IPS-20b (cell line): ENCODE measurements at regions not wholly inside any gene's neighbourhood (a gene's known extent, or its start where the extent isn't known, plus 50 kb on each side); places are given as distances from the start of the nearest gene placed in this dataset.

Source experiments
- H3K27ac ChIP-seq: one replicate; pipeline ENCODE4 v1.5.1; 2013; ENCODE audit warnings: low read length
- H3K27me3 ChIP-seq: 2 replicates; pipeline ENCODE4 v1.6.1; 2013; ENCODE audit warnings: mild to moderate bottlenecking, low read length, inconsistent platforms; ENCODE audit not compliant: insufficient read depth
- H3K36me3 ChIP-seq: 2 replicates; pipeline ENCODE4 v1.6.1; 2013; ENCODE audit warnings: low read depth, mild to moderate bottlenecking, inconsistent platforms, low read length, moderate library complexity; ENCODE audit not compliant: insufficient read depth
- H3K4me1 ChIP-seq: 2 replicates; pipeline ENCODE4 v1.6.1; 2013; ENCODE audit warnings: mild to moderate bottlenecking, control low read depth, inconsistent platforms, low read length, moderate library complexity; ENCODE audit not compliant: insufficient read depth
- H3K4me3 ChIP-seq: 2 replicates; pipeline ENCODE4 v1.5.1; 2013; ENCODE audit warnings: mild to moderate bottlenecking, low read length, inconsistent platforms
- H3K9ac ChIP-seq: 2 replicates; pipeline ENCODE4 v1.6.1; 2013; ENCODE audit warnings: low read depth, mild to moderate bottlenecking, inconsistent platforms, low read length, moderate library complexity
- H3K9me3 ChIP-seq: 2 replicates; pipeline ENCODE4 v1.6.1; 2013; ENCODE audit warnings: mild to moderate bottlenecking, low read depth, low read length, inconsistent platforms; ENCODE audit not compliant: insufficient read depth

GRCh38 chr7:31398815-31399214, 58.3 kb upstream of the NEUROD6 start:
- H3K36me3 ChIP-seq: no peaks in the 10 kb centered on the region
- H3K9me3 ChIP-seq: no peaks in the 10 kb centered on the region
- H3K4me1 ChIP-seq: no peaks in the 10 kb centered on the region
- no peak overlapping the region for H3K27ac ChIP-seq
- no peak overlapping the region for H3K9ac ChIP-seq
- H3K4me3 ChIP-seq: no peak overlapping the region
- H3K27me3 ChIP-seq: no peaks in the 10 kb centered on the region

GRCh38 chr7:31407178-31407676, 66.7 kb upstream of the NEUROD6 start:
- Histone ChIP-seq H3K9ac (no peak overlapping the region), H3K27ac (no peak overlapping the region), H3K36me3 (no peaks in the 10 kb centered on the region), H3K4me3 (no peak overlapping the region), H3K9me3 (no peaks in the 10 kb centered on the region), H3K27me3 (no peaks in the 10 kb centered on the region), H3K4me1 (no peaks in the 10 kb centered on the region)

- Histone ChIP-seq H3K36me3 (no peaks in the 10 kb centered on the region), H3K9ac (no peak overlapping the region), H3K4me3 (no peak overlapping the region), H3K27me3 (no peaks in the 10 kb centered on the region), H3K27ac (no peak overlapping the region), H3K4me1 (no peaks in the 10 kb centered on the region), H3K9me3 (no peaks in the 10 kb centered on the region)
Measured at GRCh38 chr7:31408140-31408729, 67.7 kb upstream of the NEUROD6 start.

GRCh38 chr7:31410265-31410664, 69.7 kb upstream of the NEUROD6 start:
- Histone ChIP-seq H3K27ac (no peak overlapping the region), H3K27me3 (no peaks in the 10 kb centered on the region), H3K9me3 (no peaks in the 10 kb centered on the region), H3K9ac (no peak overlapping the region), H3K4me3 (no peak overlapping the region), H3K4me1 (no peaks in the 10 kb centered on the region), H3K36me3 (no peaks in the 10 kb centered on the region)

- no peak overlapping the region for H3K9ac ChIP-seq
- H3K4me1 ChIP-seq: peaks cover under 1% of the 10 kb centered on the region; the same call in 1 of the 2 replicates
Measured at GRCh38 chr7:31411416-31411815, 70.9 kb upstream of the NEUROD6 start.

GRCh38 chr7:31413766-31414165, 73.2 kb upstream of the NEUROD6 start:
- Histone ChIP-seq H3K27me3 (no peaks in the 10 kb centered on the region), H3K9me3 (no peaks in the 10 kb centered on the region), H3K36me3 (no peaks in the 10 kb centered on the region), H3K4me1 (peaks cover 8% of the 10 kb centered on the region), H3K4me3 (no peak overlapping the region), H3K27ac (no peak overlapping the region), H3K9ac (no peak overlapping the region)

More at GRCh38 chr7:31411416-31411815, 70.9 kb upstream of the NEUROD6 start:
- Histone ChIP-seq H3K36me3 (no peaks in the 10 kb centered on the region), H3K4me3 (no peak overlapping the region), H3K9me3 (no peaks in the 10 kb centered on the region), H3K27ac (no peak overlapping the region), H3K27me3 (no peaks in the 10 kb centered on the region)

- H3K27me3 ChIP-seq: no peaks in the 10 kb centered on the region
- no peak overlapping the region for H3K4me3 ChIP-seq
- no peak overlapping the region for H3K27ac ChIP-seq
- no peaks in the 10 kb centered on the region for H3K36me3 ChIP-seq
- no peak overlapping the region for H3K9ac ChIP-seq
- H3K9me3 ChIP-seq: no peaks in the 10 kb centered on the region
- H3K4me1 ChIP-seq: peaks cover 8% of the 10 kb centered on the region
Measured at GRCh38 chr7:31416381-31416870, 75.9 kb upstream of the NEUROD6 start.

- Histone ChIP-seq H3K9me3 (no peaks in the 10 kb centered on the region), H3K27ac (no peak overlapping the region), H3K36me3 (no peaks in the 10 kb centered on the region), H3K4me1 (peaks cover 8% of the 10 kb centered on the region), H3K27me3 (no peaks in the 10 kb centered on the region), H3K4me3 (no peak overlapping the region), H3K9ac (no peak overlapping the region)
Measured at GRCh38 chr7:31418928-31419327, 78.4 kb upstream of the NEUROD6 start.

- no peaks in the 10 kb centered on the region for H3K27me3 ChIP-seq
- H3K4me1 ChIP-seq: peaks cover 8% of the 10 kb centered on the region
- no peak overlapping the region for H3K27ac ChIP-seq
- no peak overlapping the region for H3K9ac ChIP-seq
- no peaks in the 10 kb centered on the region for H3K9me3 ChIP-seq
- no peak overlapping the region for H3K4me3 ChIP-seq
- H3K36me3 ChIP-seq: no peaks in the 10 kb centered on the region
Measured at GRCh38 chr7:31419505-31420055, 79.1 kb upstream of the NEUROD6 start.

GRCh38 chr7:31420948-31421347, 80.4 kb upstream of the NEUROD6 start:
- no peaks in the 10 kb centered on the region for H3K9me3 ChIP-seq
- H3K27me3 ChIP-seq: no peaks in the 10 kb centered on the region
- H3K4me1 ChIP-seq: peaks cover 8% of the 10 kb centered on the region
- H3K36me3 ChIP-seq: no peaks in the 10 kb centered on the region
- no peak overlapping the region for H3K4me3 ChIP-seq
- no peak overlapping the region for H3K9ac ChIP-seq
- H3K27ac ChIP-seq: no peak overlapping the region

- Histone ChIP-seq H3K9ac (no peak overlapping the region), H3K36me3 (no peaks in the 10 kb centered on the region), H3K27ac (no peak overlapping the region), H3K9me3 (no peaks in the 10 kb centered on the region), H3K27me3 (no peaks in the 10 kb centered on the region), H3K4me3 (no peak overlapping the region), H3K4me1 (peaks cover 5% of the 10 kb centered on the region)
Measured at GRCh38 chr7:31421607-31422006, 81.1 kb upstream of the NEUROD6 start.

- H3K36me3 ChIP-seq: no peaks in the 10 kb centered on the region
- H3K27ac ChIP-seq: no peak overlapping the region
- H3K9me3 ChIP-seq: no peaks in the 10 kb centered on the region
- no peaks in the 10 kb centered on the region for H3K4me1 ChIP-seq
- H3K9ac ChIP-seq: no peak overlapping the region
- H3K27me3 ChIP-seq: no peaks in the 10 kb centered on the region
- no peak overlapping the region for H3K4me3 ChIP-seq
Measured at GRCh38 chr7:31423994-31424393, 83.5 kb upstream of the NEUROD6 start.
